GM18868 (cell line): ENCODE measurements at regions not wholly inside any gene's neighbourhood (a gene's known extent, or its start where the extent isn't known, plus 50 kb on each side); places are given as distances from the start of the nearest gene placed in this dataset.
"Not testable (repeated sequence)": the region's sequence is repeated elsewhere in the genome, so short reads cannot be mapped to it uniquely, and the experiment has no call there.

Experiments
- ATAC-seq: cut with Tn5 transposase; IDR thresholded peaks from one replicate; pipeline ENCODE4 v1.9.1; 2021; ENCODE audit warnings: mild to moderate bottlenecking, moderate library complexity; ENCODE audit not compliant: unreplicated experiment

GRCh38 chr5:68027519-68027918, 188.0 kb upstream of the PIK3R1 start:
- no peak for ATAC-seq

GRCh38 chr5:68026092-68026885, 189.3 kb upstream of the PIK3R1 start:
- ATAC-seq: no peak

GRCh38 chr5:68024426-68024825, 191.1 kb upstream of the PIK3R1 start:
- no peak for ATAC-seq

- ATAC-seq: no peak
Measured at GRCh38 chr5:68021916-68022315, 193.6 kb upstream of the PIK3R1 start.

GRCh38 chr5:68021227-68021626, 194.3 kb upstream of the PIK3R1 start:
- no peak for ATAC-seq

- ATAC-seq: not testable (repeated sequence)
Measured at GRCh38 chr5:68020461-68020969, 195.0 kb upstream of the PIK3R1 start.

GRCh38 chr5:68015381-68016302, 199.9 kb upstream of the PIK3R1 start:
- no peak for ATAC-seq

GRCh38 chr5:68012831-68013230, 202.7 kb upstream of the PIK3R1 start:
- ATAC-seq: no peak

GRCh38 chr5:68012429-68012828, 203.1 kb upstream of the PIK3R1 start:
- ATAC-seq: no peak

GRCh38 chr5:68011801-68012200, 203.8 kb upstream of the PIK3R1 start:
- ATAC-seq: no peak

- no peak for ATAC-seq
Measured at GRCh38 chr5:68011259-68011760, 204.2 kb upstream of the PIK3R1 start.

GRCh38 chr5:68010740-68011139, 204.8 kb upstream of the PIK3R1 start:
- no peak for ATAC-seq

- no peak for ATAC-seq
Measured at GRCh38 chr5:68007451-68007850, 208.1 kb upstream of the PIK3R1 start.

GRCh38 chr5:68002836-68003235, 212.7 kb upstream of the PIK3R1 start:
- ATAC-seq: no peak

GRCh38 chr5:68000805-68001204, 214.8 kb upstream of the PIK3R1 start:
- ATAC-seq: no peak

- ATAC-seq: no peak
Measured at GRCh38 chr5:67999391-67999790, 216.2 kb upstream of the PIK3R1 start.

- no peak for ATAC-seq
Measured at GRCh38 chr5:67998709-67999261, 216.8 kb upstream of the PIK3R1 start.

GRCh38 chr5:67997892-67998457, 217.6 kb upstream of the PIK3R1 start:
- no peak for ATAC-seq

- ATAC-seq: no peak
Measured at GRCh38 chr5:67997148-67997547, 218.4 kb upstream of the PIK3R1 start.

- no peak for ATAC-seq
Measured at GRCh38 chr5:67996596-67996995, 219.0 kb upstream of the PIK3R1 start.

GRCh38 chr5:67992923-67993322, 222.6 kb upstream of the PIK3R1 start:
- ATAC-seq: no peak
